Erythroblast (primary cell): ENCODE measurements at regions not wholly inside any gene's neighbourhood (a gene's known extent, or its start where the extent isn't known, plus 50 kb on each side); places are given as distances from the start of the nearest gene placed in this dataset.

ENCODE experiments used
- GATA1 ChIP-seq: IDR thresholded peaks from 2 replicates; pipeline ENCODE4 v1.6.1; 2011; ENCODE audit warnings: low read depth, mild to moderate bottlenecking, control low read depth, low read length, moderate library complexity
- POLR2A ChIP-seq: IDR thresholded peaks from 2 replicates; pipeline ENCODE4 v1.6.1; 2011; ENCODE audit warnings: mild to moderate bottlenecking, low read length

- no peak for TF ChIP-seq POLR2A
- no peak for TF ChIP-seq GATA1
These were observed 264.6 kb upstream of the ALG10 start for GRCh38 chr12:33757701-33758100.
